Endothelial cell of umbilical vein (primary cell): ENCODE measurements at regions not wholly inside any gene's neighbourhood (a gene's known extent, or its start where the extent isn't known, plus 50 kb on each side); places are given as distances from the start of the nearest gene placed in this dataset.

Experiments used
- BruUV-seq: library from RNA; stranded (reverse); fragments of 400-500 nt; replicated peaks from 2 replicates; lab custom pipeline; 2021; lab: Mats Ljungman, UMichigan
- CTCF ChIA-PET: fragments of 300-600, 350-600 bp; sonication (Branson Sonifier 250); formaldehyde crosslinking; loops from one replicate; lab custom pipeline; 2021; ENCODE audit warnings: antibody characterized with exemption, inconsistent platforms; lab: Charles Lee
- POLR2A ChIA-PET: fragments of 300-600, 350-600 bp; sonication (Branson Sonifier 250); formaldehyde crosslinking; loops from one replicate; lab custom pipeline; 2021; ENCODE audit warnings: antibody characterized with exemption, inconsistent platforms; lab: Charles Lee
- DNase-seq: peaks from one replicate; pipeline ENCODE4 v3.0.0-alpha.2; 2011; ENCODE audit warnings: low read depth, low spot score
- FAIRE-seq: peaks from 2 replicates; lab custom pipeline; 2011; peaks lifted over from hg19 to GRCh38; lab: Jason Lieb, UNC
- H2AFZ ChIP-seq: 2 replicates; pipeline ENCODE4 v1.6.0; 2012; ENCODE audit warnings: low read depth, low read length, control low read depth, inconsistent platforms
- H3K27ac ChIP-seq: 2 replicates; pipeline ENCODE4 v1.5.1; 2011; ENCODE audit warnings: low read depth, mild to moderate bottlenecking, control low read depth, low read length, moderate library complexity; ENCODE audit not compliant: insufficient read depth
- H3K27me3 ChIP-seq, 2 experiments: 2 replicates each; pipeline versions ENCODE4 v1.6.0 to v1.6.1; 2011; ENCODE audit warnings: low read length in 2 of 2, mixed read lengths in 1 of 2; ENCODE audit not compliant: control insufficient read depth in 2 of 2, insufficient read depth in 2 of 2
- H3K36me3 ChIP-seq, 2 experiments: 2 replicates in 1 of 2; 3 replicates in 1 of 2; pipeline ENCODE4 v1.5.1; 2011; ENCODE audit warnings: low read length in 2 of 2, mild to moderate bottlenecking in 1 of 2, moderate library complexity in 1 of 2; ENCODE audit not compliant: control insufficient read depth in 2 of 2, insufficient read depth in 2 of 2; ENCODE audit errors: extremely low read depth in 1 of 2
- H3K4me1 ChIP-seq: 3 replicates; pipeline ENCODE4 v1.5.1; 2011; ENCODE audit warnings: mild to moderate bottlenecking, low read length; ENCODE audit not compliant: control insufficient read depth, insufficient read depth; ENCODE audit errors: extremely low read depth
- H3K4me2 ChIP-seq: 2 replicates; pipeline ENCODE4 v1.6.1; 2011; ENCODE audit warnings: low read length, control low read depth, mixed read lengths; ENCODE audit not compliant: insufficient read depth
- H3K4me3 ChIP-seq, 3 experiments: fragments of 200-600 bp in 1 of 3; sonication (generic), shearing (Covaris generic) in 1 of 3; replicated peaks in 1 of 3; 2 replicates each; pipeline ENCODE4 v1.5.1; 2011 to 2016; ENCODE audit warnings: control low read depth in 3 of 3, low read length in 3 of 3, mild to moderate bottlenecking in 2 of 3, inconsistent platforms in 1 of 3, low read depth in 1 of 3, moderate library complexity in 1 of 3; ENCODE audit not compliant: insufficient read depth in 1 of 3
- H3K79me2 ChIP-seq: 2 replicates; pipeline ENCODE4 v1.6.0; 2012; ENCODE audit warnings: low read length, inconsistent platforms; ENCODE audit not compliant: control insufficient read depth, insufficient read depth
- H3K9ac ChIP-seq: replicated peaks from 2 replicates; pipeline ENCODE3; 2011; ENCODE audit warnings: low read length, control low read depth; ENCODE audit not compliant: insufficient read depth; ENCODE audit errors: extremely low read depth
- H3K9me1 ChIP-seq: replicated peaks from 3 replicates; pipeline ENCODE4 v1.6.0; 2011; ENCODE audit warnings: mild to moderate bottlenecking, low read length; ENCODE audit not compliant: control insufficient read depth, insufficient read depth; ENCODE audit errors: extremely low read depth
- H3K9me3 ChIP-seq: replicated peaks from 2 replicates; pipeline ENCODE4 v1.5.1; 2012; ENCODE audit warnings: low read length, inconsistent platforms; ENCODE audit not compliant: control insufficient read depth, insufficient read depth
- H4K20me1 ChIP-seq: replicated peaks from 2 replicates; pipeline ENCODE3; 2011; ENCODE audit warnings: mild to moderate bottlenecking, low read length; ENCODE audit not compliant: control insufficient read depth, insufficient read depth; ENCODE audit errors: extremely low read depth
- EZH2 ChIP-seq: IDR thresholded peaks from 2 replicates; pipeline ENCODE4 v1.6.1; 2012; ENCODE audit warnings: borderline replicate concordance, low read depth, mild to moderate bottlenecking, moderate library complexity, low read length, inconsistent platforms; ENCODE audit not compliant: severe bottlenecking
- FOS ChIP-seq: IDR thresholded peaks from 2 replicates; pipeline ENCODE4 v1.6.1; 2011; ENCODE audit warnings: mild to moderate bottlenecking, low read length, moderate library complexity, borderline replicate concordance; ENCODE audit not compliant: insufficient read depth
- GATA2 ChIP-seq: IDR thresholded peaks from 2 replicates; pipeline ENCODE4 v1.7.0; 2011; ENCODE audit warnings: low read depth, mild to moderate bottlenecking, moderate library complexity, mixed read lengths, low read length; ENCODE audit not compliant: insufficient read length, insufficient read depth
- JUN ChIP-seq: IDR thresholded peaks from 2 replicates; pipeline ENCODE4 v1.6.1; 2011; ENCODE audit warnings: borderline replicate concordance, low read depth; ENCODE audit not compliant: insufficient read length, insufficient read depth
- MYC ChIP-seq: IDR thresholded peaks from one replicate; pipeline ENCODE4 v1.6.1; 2011; ENCODE audit warnings: mild to moderate bottlenecking, low read depth, low read length
- POLR2A ChIP-seq: IDR thresholded peaks from 2 replicates; pipeline ENCODE4 v1.6.1; 2012; ENCODE audit warnings: low read depth, mild to moderate bottlenecking, control low read depth, low read length
- POLR2AphosphoS5 ChIP-seq: IDR thresholded peaks from 2 replicates; pipeline ENCODE4 v1.6.1; 2012; ENCODE audit warnings: low read depth, mild to moderate bottlenecking, control low read depth, low read length, moderate library complexity; ENCODE audit not compliant: insufficient read depth
- dilution Hi-C: fragments of 300-500 bp; cut with MboI; formaldehyde crosslinking; loops from one replicate; pipeline ENCODE4 v1.15.0; 2019; ENCODE audit warnings: low sequenced_read_pairs; ENCODE audit not compliant: extremely low pct_ligation_motif_present
- intact Hi-C: fragments of 100-400 bp; cut with micrococcal nuclease; formaldehyde crosslinking; loops from one replicate; pipeline ENCODE4 v1.10.0; 2022
- TF ChIP-seq, protein P1 (sequence below): IDR thresholded peaks from 2 replicates; pipeline ENCODE4 v1.6.1; 2011; ENCODE audit not compliant: insufficient read depth, insufficient read length
- TF ChIP-seq, protein P2 (sequence below), 2 donors: IDR thresholded peaks; 1 replicate in 1 of 2; 2 replicates in 1 of 2; pipeline ENCODE4 v1.5.1; 2011; ENCODE audit warnings: low read length in 2 of 2, mild to moderate bottlenecking in 2 of 2, moderate library complexity in 2 of 2, control low read depth in 1 of 2, inconsistent platforms in 1 of 2, low read depth in 1 of 2; ENCODE audit not compliant: insufficient read depth in 1 of 2; ENCODE audit errors: extremely low read depth in 1 of 2

DNA sequence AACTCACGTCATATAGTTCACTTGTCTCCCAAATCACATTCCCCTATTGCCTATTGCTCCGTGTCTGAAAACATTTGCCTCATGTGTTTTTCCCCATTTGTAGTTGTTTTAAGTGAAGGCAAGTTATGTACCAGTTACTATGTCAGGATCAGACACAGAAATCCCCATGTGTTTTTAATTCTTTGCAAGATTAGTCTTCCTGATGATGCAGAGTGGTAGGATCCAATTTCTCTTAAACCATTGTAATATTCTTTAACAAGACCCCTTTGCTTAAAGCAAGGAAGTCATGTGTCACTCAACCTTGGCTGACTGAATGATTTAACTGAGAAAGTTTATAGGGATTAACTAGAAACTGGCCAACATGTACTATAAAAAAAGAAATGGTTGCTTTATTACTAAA is 164.4 kb downstream of the OPA1 start:
- Histone ChIP-seq H3K9me1 (no peaks in the 10 kb centered on the region), H3K4me3 (no peak overlapping the region), H3K4me2 (no peak overlapping the region), H3K9ac (no peak overlapping the region), H3K36me3 (no peaks in the 10 kb centered on the region), H3K27me3 (peaks cover 9 to 10% of the 10 kb centered on the region in 2 experiments), H3K9me3 (no peaks in the 10 kb centered on the region), H2AFZ (no peak overlapping the region), H3K79me2 (no peaks in the 10 kb centered on the region), H4K20me1 (no peaks in the 10 kb centered on the region), H3K27ac (no peak overlapping the region), H3K4me1 (peaks cover 3% of the 10 kb centered on the region)
- POLR2A ChIA-PET: no interaction called here
- intact Hi-C loops: no loop called here
- TF ChIP-seq POLR2A (no peak), JUN (no peak), POLR2AphosphoS5 (no peak), FOS (no peak), EZH2 (no peak), MYC (no peak), GATA2 (no peak)
- TF ChIP-seq, protein P1, sequence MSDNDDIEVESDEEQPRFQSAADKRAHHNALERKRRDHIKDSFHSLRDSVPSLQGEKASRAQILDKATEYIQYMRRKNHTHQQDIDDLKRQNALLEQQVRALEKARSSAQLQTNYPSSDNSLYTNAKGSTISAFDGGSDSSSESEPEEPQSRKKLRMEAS: no peak
- TF ChIP-seq, protein P2, sequence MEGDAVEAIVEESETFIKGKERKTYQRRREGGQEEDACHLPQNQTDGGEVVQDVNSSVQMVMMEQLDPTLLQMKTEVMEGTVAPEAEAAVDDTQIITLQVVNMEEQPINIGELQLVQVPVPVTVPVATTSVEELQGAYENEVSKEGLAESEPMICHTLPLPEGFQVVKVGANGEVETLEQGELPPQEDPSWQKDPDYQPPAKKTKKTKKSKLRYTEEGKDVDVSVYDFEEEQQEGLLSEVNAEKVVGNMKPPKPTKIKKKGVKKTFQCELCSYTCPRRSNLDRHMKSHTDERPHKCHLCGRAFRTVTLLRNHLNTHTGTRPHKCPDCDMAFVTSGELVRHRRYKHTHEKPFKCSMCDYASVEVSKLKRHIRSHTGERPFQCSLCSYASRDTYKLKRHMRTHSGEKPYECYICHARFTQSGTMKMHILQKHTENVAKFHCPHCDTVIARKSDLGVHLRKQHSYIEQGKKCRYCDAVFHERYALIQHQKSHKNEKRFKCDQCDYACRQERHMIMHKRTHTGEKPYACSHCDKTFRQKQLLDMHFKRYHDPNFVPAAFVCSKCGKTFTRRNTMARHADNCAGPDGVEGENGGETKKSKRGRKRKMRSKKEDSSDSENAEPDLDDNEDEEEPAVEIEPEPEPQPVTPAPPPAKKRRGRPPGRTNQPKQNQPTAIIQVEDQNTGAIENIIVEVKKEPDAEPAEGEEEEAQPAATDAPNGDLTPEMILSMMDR (IDR thresholded peaks at IDR 0.05; ENCODE audit: extremely low read depth in 1 of 2, insufficient read depth in 1 of 2, low read depth in 1 of 2, low read length in 2 of 2): no peak
- dilution Hi-C loops: loop anchor here (25.0 kb wide), 1 partner anchor 555 kb away; no protein-coding TSS in a partner anchor
- FAIRE-seq: no peak
- DNase-seq: no peak
- CTCF ChIA-PET: no interaction called here
- BruUV-seq: no TSS peak
